ENCODE measurements at regions not wholly inside any gene's neighbourhood (a gene's known extent, or its start where the extent isn't known, plus 50 kb on each side); places are given as distances from the start of the nearest gene placed in this dataset.

DNA sequence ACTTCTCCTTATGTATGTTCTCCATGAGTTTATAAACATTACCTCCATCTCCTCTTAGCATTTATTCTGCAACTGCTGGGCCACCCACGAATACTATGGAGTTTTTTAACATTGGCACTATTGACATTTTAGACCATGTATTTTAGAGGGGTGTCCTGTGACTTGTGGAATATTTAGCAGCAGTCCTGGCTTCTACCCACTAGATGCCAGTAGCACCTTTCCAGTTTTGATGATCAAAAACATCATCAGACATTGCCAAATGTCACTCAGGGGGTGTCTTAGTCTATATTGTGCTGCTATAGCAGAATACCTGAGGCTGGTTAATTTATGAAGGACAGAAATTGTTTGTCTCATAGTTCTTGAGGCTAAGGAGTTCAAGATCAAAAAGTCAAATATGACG, 187.5 kb upstream of the RORB start:
- H3K4me1 ChIP-seq (ENCODE audit: control insufficient read depth, insufficient read depth, low read length), result peaks cover 13% of the 10 kb centered on the region
- H3K9me3 ChIP-seq (ENCODE audit: control insufficient read depth, insufficient read depth, low read depth, low read length), result 0 out of 2 replicates have a peak, but pooled peaks cover 2% of the 10 kb centered on the region
- no peak overlapping the region for H3K9ac ChIP-seq (ENCODE audit: low read length)
- no peak overlapping the region for H3K27ac ChIP-seq (ENCODE audit: low read depth, low read length)
- H3K36me3 ChIP-seq (ENCODE audit: control insufficient read depth, insufficient read depth, low read length), result no peaks in the 10 kb centered on the region
- no peak overlapping the region for H3K4me3 ChIP-seq (ENCODE audit: low read depth, low read length)
- H3K27me3 ChIP-seq (ENCODE audit: control insufficient read depth, insufficient read depth, low read length), result no peaks in the 10 kb centered on the region

DNA sequence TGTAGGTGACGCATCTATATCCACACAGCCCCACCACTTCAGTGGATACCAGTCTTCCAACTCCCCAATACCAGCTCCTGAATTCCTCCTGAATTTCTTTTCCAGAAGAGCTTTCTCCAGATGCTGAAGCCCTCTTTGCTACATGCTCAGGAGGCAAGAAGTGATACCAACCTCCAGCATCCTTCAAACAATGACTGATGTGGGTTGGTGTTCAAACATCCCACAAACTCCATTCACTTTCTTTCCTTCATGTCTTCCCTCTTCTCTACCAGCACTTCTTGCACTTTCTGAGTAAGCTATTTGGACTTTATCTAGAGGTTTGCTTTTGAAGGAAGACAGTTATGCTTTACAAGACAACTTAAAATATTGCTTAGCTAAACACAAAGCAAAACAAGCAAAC, 179.9 kb upstream of the RORB start:
- Histone ChIP-seq H3K4me3 (ENCODE audit: low read depth, low read length) (no peak overlapping the region), H3K9ac (ENCODE audit: low read length) (no peak overlapping the region), H3K4me1 (ENCODE audit: control insufficient read depth, insufficient read depth, low read length) (no peaks in the 10 kb centered on the region), H3K9me3 (ENCODE audit: control insufficient read depth, insufficient read depth, low read depth, low read length) (peaks cover 11% of the 10 kb centered on the region; the same call in 1 of the 2 replicates), H3K36me3 (ENCODE audit: control insufficient read depth, insufficient read depth, low read length) (no peaks in the 10 kb centered on the region), H3K27me3 (ENCODE audit: control insufficient read depth, insufficient read depth, low read length) (no peaks in the 10 kb centered on the region), H3K27ac (ENCODE audit: low read depth, low read length) (no peak overlapping the region)

DNA sequence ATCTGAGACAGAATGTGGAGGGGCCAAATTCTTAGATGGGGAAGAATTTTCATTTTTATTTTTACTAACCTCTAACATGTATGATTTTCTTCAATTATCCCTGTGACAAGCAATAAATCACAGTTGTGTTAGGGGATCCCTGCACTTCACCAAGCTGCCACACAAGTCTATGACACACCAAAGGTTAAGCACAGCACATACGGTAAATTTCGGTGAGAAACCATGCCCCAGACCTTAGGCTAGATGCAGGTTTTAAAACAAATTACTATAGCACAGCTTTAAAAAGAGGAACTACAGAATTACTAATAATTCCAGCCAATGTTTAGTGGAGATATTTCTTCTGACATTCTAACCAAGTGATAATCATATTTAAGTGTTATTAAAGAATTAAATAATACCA, 175.7 kb upstream of the RORB start:
- H3K4me1 ChIP-seq (ENCODE audit: control insufficient read depth, insufficient read depth, low read length), result no peaks in the 10 kb centered on the region
- H3K27ac ChIP-seq (ENCODE audit: low read depth, low read length), result no peak overlapping the region
- no peak overlapping the region for H3K4me3 ChIP-seq (ENCODE audit: low read depth, low read length)
- H3K36me3 ChIP-seq (ENCODE audit: control insufficient read depth, insufficient read depth, low read length), result no peaks in the 10 kb centered on the region
- H3K9ac ChIP-seq (ENCODE audit: low read length), result no peak overlapping the region
- peaks cover 4% of the 10 kb centered on the region; the same call in 1 of the 2 replicates for H3K9me3 ChIP-seq (ENCODE audit: control insufficient read depth, insufficient read depth, low read depth, low read length)
- H3K27me3 ChIP-seq (ENCODE audit: control insufficient read depth, insufficient read depth, low read length), result no peaks in the 10 kb centered on the region

DNA sequence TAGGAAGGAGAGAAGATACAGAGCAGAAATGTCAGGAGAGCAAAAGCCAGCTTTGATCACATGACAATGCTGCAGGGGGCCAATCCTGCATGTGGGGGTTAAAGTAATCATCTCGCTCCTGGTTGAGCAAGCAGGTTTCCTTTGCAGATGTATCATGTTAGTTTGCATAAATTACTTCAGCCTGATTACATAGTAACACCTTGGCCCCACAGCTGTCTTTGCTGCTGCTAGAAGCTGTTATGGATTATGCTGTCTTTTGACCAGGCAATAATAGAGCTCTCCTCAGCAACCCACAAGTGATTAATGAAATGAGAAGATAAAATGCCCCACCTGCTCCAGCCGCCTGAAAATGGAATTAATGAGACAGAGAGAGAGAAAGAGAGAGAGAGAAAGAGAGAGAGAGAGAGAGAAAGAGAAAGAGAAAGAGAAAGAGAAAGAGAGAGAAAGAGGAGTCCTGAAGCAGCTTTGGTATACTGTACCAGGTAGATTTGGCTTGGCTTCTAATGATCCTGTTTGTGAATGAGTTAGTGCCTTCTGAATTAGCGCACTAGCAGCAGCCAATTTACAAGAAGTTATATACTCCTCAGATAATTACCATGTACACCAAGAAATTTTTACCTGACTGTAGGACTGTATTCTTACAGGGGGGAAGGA, 174.3 kb upstream of the RORB start:
- Histone ChIP-seq H3K4me3 (ENCODE audit: low read depth, low read length) (no peak overlapping the region), H3K27me3 (ENCODE audit: control insufficient read depth, insufficient read depth, low read length) (no peaks in the 10 kb centered on the region), H3K27ac (ENCODE audit: low read depth, low read length) (no peak overlapping the region), H3K4me1 (ENCODE audit: control insufficient read depth, insufficient read depth, low read length) (no peaks in the 10 kb centered on the region), H3K9ac (ENCODE audit: low read length) (no peak overlapping the region), H3K36me3 (ENCODE audit: control insufficient read depth, insufficient read depth, low read length) (no peaks in the 10 kb centered on the region), H3K9me3 (ENCODE audit: control insufficient read depth, insufficient read depth, low read depth, low read length) (peaks cover 4% of the 10 kb centered on the region; the same call in 1 of the 2 replicates)

DNA sequence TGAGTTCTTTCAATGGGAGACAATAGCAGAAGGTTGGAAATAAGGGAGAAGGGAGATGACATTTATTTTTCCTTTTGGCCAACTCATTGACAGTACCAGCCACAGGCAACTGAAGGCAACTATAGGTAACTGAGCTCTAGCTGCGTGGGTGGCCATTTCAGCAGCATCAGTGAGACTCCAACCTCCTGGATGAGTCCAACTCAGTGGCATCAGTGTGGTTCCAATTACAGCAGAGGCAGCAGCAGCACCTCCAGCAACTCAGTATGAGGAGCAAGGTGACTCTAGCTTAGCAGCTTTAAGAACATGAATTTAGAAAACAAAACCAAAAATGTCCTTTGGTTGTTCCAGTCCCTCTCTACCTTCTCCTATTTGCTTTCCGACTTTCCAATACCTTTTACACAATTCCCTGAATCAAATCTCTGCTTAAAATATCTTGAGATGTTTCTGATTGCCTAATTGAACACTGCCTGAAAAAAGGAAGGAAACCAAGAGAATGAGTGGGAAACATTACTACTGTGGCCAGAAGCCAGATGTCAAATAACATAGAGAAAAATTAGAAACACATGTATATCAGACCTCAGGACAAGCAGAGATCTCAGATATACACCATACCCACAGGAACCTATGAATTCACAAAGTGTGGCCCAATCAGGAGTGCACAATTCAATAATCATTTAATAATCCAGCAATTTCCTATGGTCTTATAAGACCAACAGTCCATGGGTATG, 166.5 kb upstream of the RORB start:
- Histone ChIP-seq H3K27me3 (ENCODE audit: control insufficient read depth, insufficient read depth, low read length) (no peaks in the 10 kb centered on the region), H3K9ac (ENCODE audit: low read length) (no peak overlapping the region), H3K9me3 (ENCODE audit: control insufficient read depth, insufficient read depth, low read depth, low read length) (no peaks in the 10 kb centered on the region), H3K4me3 (ENCODE audit: low read depth, low read length) (no peak overlapping the region), H3K4me1 (ENCODE audit: control insufficient read depth, insufficient read depth, low read length) (no peaks in the 10 kb centered on the region), H3K27ac (ENCODE audit: low read depth, low read length) (no peak overlapping the region), H3K36me3 (ENCODE audit: control insufficient read depth, insufficient read depth, low read length) (no peaks in the 10 kb centered on the region)

DNA sequence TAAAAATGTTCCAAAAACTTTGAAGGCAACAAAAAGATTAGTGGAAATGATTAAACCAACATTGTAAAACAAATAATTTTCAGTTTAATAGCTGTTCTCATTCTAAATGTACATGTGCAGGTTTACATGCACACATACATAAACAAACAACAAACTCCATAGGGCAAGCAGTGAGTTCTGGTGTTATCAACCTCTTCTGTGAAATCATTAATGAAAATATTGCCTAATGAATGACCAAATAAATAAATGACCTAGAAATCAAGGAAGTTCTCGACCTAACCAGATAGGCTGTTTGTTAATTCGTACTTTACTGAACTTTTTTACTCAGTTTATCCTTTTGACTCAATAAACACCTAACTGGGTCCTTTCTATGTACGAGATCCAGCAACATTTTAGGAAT, 165.5 kb upstream of the RORB start:
- no peak overlapping the region for H3K9ac ChIP-seq (ENCODE audit: low read length)
- no peaks in the 10 kb centered on the region for H3K36me3 ChIP-seq (ENCODE audit: control insufficient read depth, insufficient read depth, low read length)
- H3K27me3 ChIP-seq (ENCODE audit: control insufficient read depth, insufficient read depth, low read length), result no peaks in the 10 kb centered on the region
- no peak overlapping the region for H3K27ac ChIP-seq (ENCODE audit: low read depth, low read length)
- no peak overlapping the region for H3K4me3 ChIP-seq (ENCODE audit: low read depth, low read length)
- H3K9me3 ChIP-seq (ENCODE audit: control insufficient read depth, insufficient read depth, low read depth, low read length), result no peaks in the 10 kb centered on the region
- H3K4me1 ChIP-seq (ENCODE audit: control insufficient read depth, insufficient read depth, low read length), result no peaks in the 10 kb centered on the region

DNA sequence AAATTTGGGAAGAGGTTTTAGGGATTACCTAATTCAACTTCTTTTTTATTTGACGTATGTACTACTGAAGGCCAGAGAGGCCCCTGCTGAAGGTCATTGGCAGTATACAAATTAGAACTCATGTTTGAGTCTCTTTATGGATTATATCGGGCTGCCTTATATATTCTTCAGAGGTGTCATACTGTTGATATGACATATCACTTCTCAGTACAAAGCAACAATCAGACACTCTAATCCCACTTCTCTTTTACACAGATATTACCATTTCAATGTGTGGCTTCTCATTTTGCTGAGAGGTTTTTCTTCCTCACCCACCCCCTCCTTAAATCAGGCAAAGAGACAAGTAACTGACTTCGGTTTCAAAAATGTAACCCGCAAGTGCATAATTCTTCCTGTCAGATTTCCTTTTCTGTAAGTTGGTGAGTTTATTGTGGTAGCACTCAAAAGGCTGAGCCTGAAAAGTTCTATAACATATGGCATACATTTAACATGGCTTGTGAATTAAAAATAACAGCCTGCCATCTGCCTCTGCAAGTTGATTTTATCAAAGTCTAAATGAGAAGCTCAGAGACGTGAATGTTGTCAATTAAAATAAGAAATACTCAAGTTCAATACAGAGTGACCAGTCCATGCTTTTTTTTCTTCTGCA, 163.6 kb upstream of the RORB start:
- Histone ChIP-seq H3K27ac (ENCODE audit: low read depth, low read length) (no peak overlapping the region), H3K9ac (ENCODE audit: low read length) (no peak overlapping the region), H3K9me3 (ENCODE audit: control insufficient read depth, insufficient read depth, low read depth, low read length) (no peaks in the 10 kb centered on the region), H3K4me3 (ENCODE audit: low read depth, low read length) (no peak overlapping the region), H3K27me3 (ENCODE audit: control insufficient read depth, insufficient read depth, low read length) (no peaks in the 10 kb centered on the region), H3K36me3 (ENCODE audit: control insufficient read depth, insufficient read depth, low read length) (no peaks in the 10 kb centered on the region), H3K4me1 (ENCODE audit: control insufficient read depth, insufficient read depth, low read length) (no peaks in the 10 kb centered on the region)

DNA sequence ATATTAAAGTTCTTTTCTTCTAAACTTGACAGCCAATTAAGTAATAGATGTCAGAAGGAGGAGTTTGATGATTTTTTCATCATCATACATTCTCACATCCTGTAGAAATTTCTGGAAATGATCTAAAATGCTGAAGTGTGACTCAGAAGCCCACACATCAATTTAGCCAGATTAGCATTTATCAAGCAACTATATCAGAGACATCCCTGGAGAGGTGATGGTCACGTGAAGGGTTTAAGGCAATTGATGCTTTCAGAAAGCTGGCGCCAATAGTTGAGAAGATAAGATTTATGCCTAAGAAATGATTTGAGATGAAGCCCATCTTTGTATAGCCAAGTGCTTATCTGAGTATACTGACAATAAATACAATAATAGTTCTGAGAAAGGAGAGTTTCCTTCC, 162.9 kb upstream of the RORB start:
- Histone ChIP-seq H3K9ac (ENCODE audit: low read length) (no peak overlapping the region), H3K4me1 (ENCODE audit: control insufficient read depth, insufficient read depth, low read length) (0 out of 2 replicates have a peak, but pooled peaks cover 3% of the 10 kb centered on the region), H3K27me3 (ENCODE audit: control insufficient read depth, insufficient read depth, low read length) (no peaks in the 10 kb centered on the region), H3K36me3 (ENCODE audit: control insufficient read depth, insufficient read depth, low read length) (no peaks in the 10 kb centered on the region), H3K4me3 (ENCODE audit: low read depth, low read length) (no peak overlapping the region), H3K9me3 (ENCODE audit: control insufficient read depth, insufficient read depth, low read depth, low read length) (no peaks in the 10 kb centered on the region), H3K27ac (ENCODE audit: low read depth, low read length) (no peak overlapping the region)

DNA sequence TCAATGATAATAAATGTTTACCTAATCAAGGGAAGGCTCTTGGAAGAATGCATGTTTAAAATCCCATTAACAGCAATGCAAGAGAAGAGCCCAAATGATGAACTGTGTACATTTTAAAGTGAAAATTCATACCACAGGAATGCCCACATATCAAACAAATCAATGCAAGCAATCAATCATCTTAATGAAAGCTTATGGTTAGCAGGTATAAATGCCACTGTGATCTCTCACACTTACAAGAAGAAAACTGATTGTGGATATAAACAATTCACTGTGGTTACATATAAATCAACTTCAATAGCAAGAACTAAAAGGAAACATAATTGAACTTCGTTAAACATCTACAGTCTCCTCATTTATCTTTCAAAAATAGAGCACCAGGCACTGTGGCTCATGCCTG, 161.0 kb upstream of the RORB start:
- 0 out of 2 replicates have a peak, but pooled peaks cover 3% of the 10 kb centered on the region for H3K4me1 ChIP-seq (ENCODE audit: control insufficient read depth, insufficient read depth, low read length)
- H3K9me3 ChIP-seq (ENCODE audit: control insufficient read depth, insufficient read depth, low read depth, low read length), result no peaks in the 10 kb centered on the region
- H3K27me3 ChIP-seq (ENCODE audit: control insufficient read depth, insufficient read depth, low read length), result no peaks in the 10 kb centered on the region
- no peaks in the 10 kb centered on the region for H3K36me3 ChIP-seq (ENCODE audit: control insufficient read depth, insufficient read depth, low read length)
- H3K4me3 ChIP-seq (ENCODE audit: low read depth, low read length), result no peak overlapping the region
- H3K9ac ChIP-seq (ENCODE audit: low read length), result no peak overlapping the region
- H3K27ac ChIP-seq (ENCODE audit: low read depth, low read length), result no peak overlapping the region

DNA sequence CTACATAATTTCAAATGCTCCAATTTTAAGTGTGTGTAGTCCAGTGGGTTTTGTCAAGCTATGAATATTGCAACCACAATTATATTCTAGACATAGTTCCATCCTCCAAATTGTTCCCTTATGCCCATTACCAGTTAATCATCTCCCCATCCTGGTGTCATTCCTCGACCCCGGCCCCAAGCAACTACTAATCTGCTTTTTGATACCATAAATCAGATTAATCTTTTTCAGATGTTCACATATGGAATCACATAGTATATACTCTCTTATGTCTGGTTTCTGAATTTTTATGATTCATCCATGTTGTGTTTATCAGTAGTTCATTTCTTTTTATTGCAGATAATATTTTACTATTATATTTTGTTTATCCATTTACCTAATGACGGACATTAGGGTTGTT, 148.4 kb upstream of the RORB start:
- no peak overlapping the region for H3K9ac ChIP-seq (ENCODE audit: low read length)
- no peaks in the 10 kb centered on the region for H3K9me3 ChIP-seq (ENCODE audit: control insufficient read depth, insufficient read depth, low read depth, low read length)
- no peak overlapping the region for H3K27ac ChIP-seq (ENCODE audit: low read depth, low read length)
- no peak overlapping the region for H3K4me3 ChIP-seq (ENCODE audit: low read depth, low read length)
- no peaks in the 10 kb centered on the region for H3K27me3 ChIP-seq (ENCODE audit: control insufficient read depth, insufficient read depth, low read length)
- H3K36me3 ChIP-seq (ENCODE audit: control insufficient read depth, insufficient read depth, low read length), result no peaks in the 10 kb centered on the region
- no peaks in the 10 kb centered on the region for H3K4me1 ChIP-seq (ENCODE audit: control insufficient read depth, insufficient read depth, low read length)

DNA sequence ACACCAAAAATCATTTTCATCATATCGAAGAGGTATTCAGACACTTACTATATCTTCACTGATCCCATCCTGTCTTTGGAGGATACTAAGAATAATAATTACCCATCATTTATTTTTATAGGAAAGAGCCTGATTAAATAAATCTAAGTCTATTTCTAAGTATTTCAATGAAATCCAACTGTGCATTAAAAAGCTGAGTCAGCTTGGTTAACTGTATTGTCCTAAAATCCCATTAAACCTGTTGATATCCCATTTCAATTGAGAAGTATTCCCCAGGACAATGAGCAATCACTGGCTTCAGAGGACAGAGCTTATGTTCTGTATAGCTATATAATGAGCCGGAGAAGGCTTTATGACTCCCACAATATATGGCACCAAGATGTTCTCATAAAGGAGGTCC, 142.0 kb upstream of the RORB start:
- no peak overlapping the region for H3K4me3 ChIP-seq (ENCODE audit: low read depth, low read length)
- no peaks in the 10 kb centered on the region for H3K9me3 ChIP-seq (ENCODE audit: control insufficient read depth, insufficient read depth, low read depth, low read length)
- no peaks in the 10 kb centered on the region for H3K27me3 ChIP-seq (ENCODE audit: control insufficient read depth, insufficient read depth, low read length)
- no peaks in the 10 kb centered on the region for H3K36me3 ChIP-seq (ENCODE audit: control insufficient read depth, insufficient read depth, low read length)
- no peak overlapping the region for H3K27ac ChIP-seq (ENCODE audit: low read depth, low read length)
- H3K9ac ChIP-seq (ENCODE audit: low read length), result no peak overlapping the region
- H3K4me1 ChIP-seq (ENCODE audit: control insufficient read depth, insufficient read depth, low read length), result no peaks in the 10 kb centered on the region

Data from HUES6 (cell line).